ENCODE measurements at regions not wholly inside any gene's neighbourhood (a gene's known extent, or its start where the extent isn't known, plus 50 kb on each side); places are given as distances from the start of the nearest gene placed in this dataset.

GRCh38 chr2:113838744-113839444, 51.0 kb upstream of the ACTR3 start:
- intact Hi-C loops (cut with DNase I; ENCODE audit: low total_unique reads), result no loop called here
- H3K9me3 ChIP-seq, result no peaks in the 10 kb centered on the region
- H3K4me1 ChIP-seq, result no peaks in the 10 kb centered on the region
- DNase-seq, result no peak
- WGBS, 5 donors, result 93 to 96% (median 95%) methylated on average over 3 of the region's 3 CpGs
- no peak overlapping the region for H3K27ac ChIP-seq
- TF ChIP-seq CTCF (IDR thresholded peaks at IDR 0.05 in 8 of 11, conservative IDR thresholded peaks at IDR 0.05 in 3 of 11) (no peak), POLR2AphosphoS5 (IDR thresholded peaks at IDR 0.05) (no peak), POLR2A (IDR thresholded peaks at IDR 0.05) (no peak)
- no peak overlapping the region for H3K4me3 ChIP-seq
- peaks cover 0 to 4% (median 0%) of the 10 kb centered on the region in 6 donors for H3K36me3 ChIP-seq
- H3K27me3 ChIP-seq (replicated peaks in 1 of 7), result no peaks in the 10 kb centered on the region

- H3K27me3 ChIP-seq (replicated peaks in 1 of 7), result no peaks in the 10 kb centered on the region
- no peaks in the 10 kb centered on the region for H3K9me3 ChIP-seq
- 90 to 99% (median 98%) methylated on average over 2 of the region's 2 CpGs for whole genome bisulfite sequencing, 5 donors
- no peak for TF ChIP-seq CTCF (IDR thresholded peaks at IDR 0.05 in 8 of 11, conservative IDR thresholded peaks at IDR 0.05 in 3 of 11)
- TF ChIP-seq POLR2A (IDR thresholded peaks at IDR 0.05), result no peak
- no peak for TF ChIP-seq POLR2AphosphoS5 (IDR thresholded peaks at IDR 0.05)
- H3K4me1 ChIP-seq, result no peaks in the 10 kb centered on the region
- no peak overlapping the region for H3K27ac ChIP-seq
- DNase-seq, result no peak
- no peak overlapping the region for H3K4me3 ChIP-seq
- intact Hi-C loops (cut with DNase I; ENCODE audit: low total_unique reads), result no loop called here
- H3K36me3 ChIP-seq, result peaks cover 0 to 4% (median 0%) of the 10 kb centered on the region in 6 donors
Observed at GRCh38 chr2:113838277-113838676, 51.6 kb upstream of the ACTR3 start.

GRCh38 chr2:113834051-113834730, 55.7 kb upstream of the ACTR3 start:
- H3K36me3 ChIP-seq, result no peaks in the 10 kb centered on the region
- intact Hi-C loops (cut with DNase I; ENCODE audit: low total_unique reads), result no loop called here
- no peaks in the 10 kb centered on the region for H3K4me1 ChIP-seq
- WGBS, 5 donors, result 61 to 88% (median 80%) methylated on average over 11 of the region's 11 CpGs
- DNase-seq, result no peak
- no peak overlapping the region for H3K4me3 ChIP-seq
- peak overlapping the region in 4 of 8 donors; percentile 11 to 74 (median 64) for H3K27ac ChIP-seq
- no peaks in the 10 kb centered on the region for H3K27me3 ChIP-seq (replicated peaks in 1 of 7)
- no peaks in the 10 kb centered on the region for H3K9me3 ChIP-seq
- TF ChIP-seq POLR2AphosphoS5 (IDR thresholded peaks at IDR 0.05) (no peak), CTCF (IDR thresholded peaks at IDR 0.05 in 8 of 11, conservative IDR thresholded peaks at IDR 0.05 in 3 of 11) (no peak), POLR2A (IDR thresholded peaks at IDR 0.05) (no peak)

- WGBS, 5 donors, result 81 to 93% (median 90%) methylated on average over 4 of the region's 4 CpGs
- Histone ChIP-seq H3K4me3 (no peak overlapping the region), H3K9me3 (no peaks in the 10 kb centered on the region), H3K27me3 (replicated peaks in 1 of 7) (no peaks in the 10 kb centered on the region), H3K36me3 (no peaks in the 10 kb centered on the region), H3K27ac (no peak overlapping the region), H3K4me1 (no peaks in the 10 kb centered on the region)
- intact Hi-C loops (cut with DNase I; ENCODE audit: low total_unique reads), result no loop called here
- no peak for TF ChIP-seq CTCF (IDR thresholded peaks at IDR 0.05 in 8 of 11, conservative IDR thresholded peaks at IDR 0.05 in 3 of 11)
- no peak for TF ChIP-seq POLR2A (IDR thresholded peaks at IDR 0.05)
- TF ChIP-seq POLR2AphosphoS5 (IDR thresholded peaks at IDR 0.05), result no peak
- no peak for DNase-seq
Observed at GRCh38 chr2:113832795-113833290, 57.0 kb upstream of the ACTR3 start.

Measured in spleen (tissue), 11 donors.